Keratinocyte (primary cell): ENCODE measurements at regions not wholly inside any gene's neighbourhood (a gene's known extent, or its start where the extent isn't known, plus 50 kb on each side); places are given as distances from the start of the nearest gene placed in this dataset.

Source experiments
- EZH2 ChIP-seq: IDR thresholded peaks from one replicate; pipeline ENCODE4 v1.6.1; 2012; ENCODE audit warnings: inconsistent platforms, mild to moderate bottlenecking, low read length, moderate library complexity
- TF ChIP-seq, protein P1 (sequence below), 3 experiments: IDR thresholded peaks in 1 of 3; conservative IDR thresholded peaks in 1 of 3; optimal IDR thresholded peaks in 1 of 3; 2 replicates in 2 of 3; 3 replicates in 1 of 3; pipeline versions ENCODE3 to v1.5.1; 2011; ENCODE audit warnings: low read length in 3 of 3, mild to moderate bottlenecking in 3 of 3, moderate library complexity in 2 of 3, control low read depth in 1 of 3, inconsistent platforms in 1 of 3; ENCODE audit not compliant: insufficient read depth in 2 of 3; ENCODE audit errors: extremely low read depth in 1 of 3

DNA sequence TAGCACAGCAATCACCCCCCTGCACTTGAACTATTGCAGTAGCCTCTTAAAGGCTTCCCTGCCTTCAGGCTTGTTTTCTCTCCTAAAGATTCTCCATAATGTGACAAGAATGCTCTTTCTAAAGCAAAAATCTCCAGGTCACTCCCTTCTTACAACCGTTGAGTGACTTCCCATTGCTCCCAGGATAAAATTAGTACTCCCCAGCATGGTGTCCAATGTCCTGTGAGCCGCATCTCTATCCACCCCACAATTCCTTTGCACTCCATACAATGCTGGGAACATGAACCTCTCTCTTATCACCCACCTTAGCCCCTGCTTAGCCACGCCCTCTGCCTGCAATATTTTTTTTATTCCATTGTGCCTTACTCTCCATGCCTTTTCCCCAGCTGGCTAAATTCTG lies 85.7 kb upstream of the SHISA3 start:
- TF ChIP-seq, protein P1, sequence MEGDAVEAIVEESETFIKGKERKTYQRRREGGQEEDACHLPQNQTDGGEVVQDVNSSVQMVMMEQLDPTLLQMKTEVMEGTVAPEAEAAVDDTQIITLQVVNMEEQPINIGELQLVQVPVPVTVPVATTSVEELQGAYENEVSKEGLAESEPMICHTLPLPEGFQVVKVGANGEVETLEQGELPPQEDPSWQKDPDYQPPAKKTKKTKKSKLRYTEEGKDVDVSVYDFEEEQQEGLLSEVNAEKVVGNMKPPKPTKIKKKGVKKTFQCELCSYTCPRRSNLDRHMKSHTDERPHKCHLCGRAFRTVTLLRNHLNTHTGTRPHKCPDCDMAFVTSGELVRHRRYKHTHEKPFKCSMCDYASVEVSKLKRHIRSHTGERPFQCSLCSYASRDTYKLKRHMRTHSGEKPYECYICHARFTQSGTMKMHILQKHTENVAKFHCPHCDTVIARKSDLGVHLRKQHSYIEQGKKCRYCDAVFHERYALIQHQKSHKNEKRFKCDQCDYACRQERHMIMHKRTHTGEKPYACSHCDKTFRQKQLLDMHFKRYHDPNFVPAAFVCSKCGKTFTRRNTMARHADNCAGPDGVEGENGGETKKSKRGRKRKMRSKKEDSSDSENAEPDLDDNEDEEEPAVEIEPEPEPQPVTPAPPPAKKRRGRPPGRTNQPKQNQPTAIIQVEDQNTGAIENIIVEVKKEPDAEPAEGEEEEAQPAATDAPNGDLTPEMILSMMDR (optimal IDR thresholded peaks at IDR 0.05 in 1 of 3, IDR thresholded peaks at IDR 0.05 in 1 of 3, conservative IDR thresholded peaks at IDR 0.05 in 1 of 3; ENCODE audit: extremely low read depth in 1 of 3, insufficient read depth in 2 of 3, low read length in 3 of 3) = no peak
- TF ChIP-seq EZH2 = no peak
